Fibroblast of gingiva (primary cell): ENCODE measurements at regions not wholly inside any gene's neighbourhood (a gene's known extent, or its start where the extent isn't known, plus 50 kb on each side); places are given as distances from the start of the nearest gene placed in this dataset.

Experiments used
- DNase-seq: peaks from one replicate; pipeline ENCODE4 v3.0.0-alpha.2; 2011; ENCODE audit warnings: low read depth

GRCh38 chr7:16232273-16232672, 189.1 kb downstream of the CRPPA start:
- no peak for DNase-seq

- no peak for DNase-seq
Observed at GRCh38 chr7:16223963-16224707, 197.2 kb downstream of the CRPPA start.

DNA sequence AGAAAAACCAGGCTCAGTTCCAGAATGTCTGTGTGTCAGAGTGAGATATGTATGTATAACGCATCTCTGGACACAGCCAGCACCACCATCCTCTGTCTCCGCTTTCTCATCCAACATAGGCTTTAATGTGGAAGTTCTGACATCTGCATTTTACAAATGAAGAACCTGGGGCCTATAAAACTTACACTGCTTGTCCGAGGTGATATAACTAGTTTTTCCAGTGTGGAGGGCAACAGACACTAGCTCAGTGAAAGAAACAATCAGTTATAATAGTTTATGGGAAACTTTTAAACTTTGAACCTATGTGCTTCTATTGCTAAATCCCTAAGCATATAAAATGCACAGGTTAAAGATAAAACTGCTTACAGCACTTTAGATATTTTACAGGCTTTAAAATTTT, 208.7 kb downstream of the CRPPA start:
- DNase-seq: no peak

DNA sequence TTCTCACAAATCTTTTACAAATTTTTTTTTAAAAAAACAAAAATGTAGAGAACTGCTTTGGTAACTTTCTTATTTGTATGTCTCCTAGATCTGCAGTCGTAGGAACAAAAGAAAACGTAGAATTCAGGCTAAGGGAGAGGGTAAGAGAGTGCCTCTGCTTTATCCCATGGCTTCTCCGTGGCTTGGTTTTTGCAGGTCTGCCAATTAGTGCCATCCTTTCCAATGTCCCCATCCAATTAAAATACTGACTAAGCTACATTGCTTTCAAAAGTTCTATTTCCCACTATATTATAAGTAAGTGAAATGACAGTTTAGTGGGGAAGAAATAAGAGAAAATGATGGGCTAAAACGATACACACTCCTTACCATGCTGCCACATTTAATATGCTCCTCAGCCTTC, 209.3 kb downstream of the CRPPA start:
- DNase-seq: no peak

DNA sequence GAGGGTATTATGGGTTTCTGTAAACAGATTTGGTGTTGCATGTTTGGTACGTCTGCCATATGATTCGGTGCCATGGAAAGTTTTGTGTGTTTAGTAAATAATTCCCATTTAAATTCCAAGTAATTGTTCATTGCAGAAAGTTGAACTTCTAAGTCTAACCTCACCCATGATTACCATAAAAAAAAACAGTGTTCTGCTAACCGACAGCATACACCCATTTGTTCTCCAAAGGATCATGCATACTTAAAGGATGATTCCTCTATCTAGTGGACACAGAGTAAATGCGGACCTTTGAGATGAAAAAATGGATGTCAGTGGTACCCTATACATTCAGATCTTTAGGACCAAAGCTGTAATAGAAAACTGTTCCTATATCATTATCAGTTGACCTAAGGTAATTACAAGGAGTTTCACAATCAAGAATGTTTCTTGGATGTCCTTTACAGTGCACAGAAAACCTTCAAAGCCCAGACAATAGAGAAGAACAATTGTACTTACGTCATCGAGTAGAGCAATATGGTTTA, 209.9 kb downstream of the CRPPA start:
- DNase-seq: peak; percentile 39

GRCh38 chr7:16210171-16210570, 211.2 kb downstream of the CRPPA start:
- DNase-seq: no peak

DNA sequence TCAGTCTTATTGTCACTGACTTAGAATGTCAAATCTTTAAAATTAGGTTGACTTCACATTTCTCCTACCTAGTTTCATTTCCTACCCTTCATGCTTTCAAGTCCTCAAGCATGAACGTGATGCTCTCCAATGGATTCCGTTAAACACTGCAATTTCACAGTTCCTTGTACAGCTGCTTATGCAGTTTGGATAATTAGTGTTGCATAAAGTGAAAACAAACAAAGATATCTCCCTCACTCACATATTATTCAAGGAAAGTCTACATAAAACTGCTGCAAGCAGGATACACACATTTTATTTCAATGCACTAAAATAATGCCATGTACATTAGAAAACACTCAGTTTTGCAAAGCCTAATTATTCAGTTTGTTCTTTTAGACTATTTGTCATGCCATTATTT, 214.0 kb downstream of the CRPPA start:
- DNase-seq: no peak

DNA sequence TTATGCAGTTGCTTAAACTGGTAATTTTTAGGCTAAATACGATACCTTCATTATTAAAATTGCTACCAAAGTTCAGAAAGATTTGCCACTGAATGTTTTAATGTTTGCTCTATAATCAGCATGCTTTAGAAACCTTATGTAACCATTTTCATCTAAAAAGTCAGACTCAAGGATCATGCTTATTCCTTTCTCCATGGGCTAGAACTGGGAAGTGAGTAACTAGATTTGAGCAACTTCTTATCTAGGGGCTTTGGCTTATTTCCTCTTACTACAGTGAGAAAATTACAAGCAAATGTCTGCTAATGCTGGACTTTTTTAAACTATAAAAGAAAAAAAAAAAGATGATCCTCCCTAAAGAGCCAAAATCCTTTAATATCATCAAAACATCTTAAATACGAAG, 215.9 kb downstream of the CRPPA start:
- no peak for DNase-seq

- no peak for DNase-seq
Observed at GRCh38 chr7:16204953-16205352, 216.4 kb downstream of the CRPPA start.

DNA sequence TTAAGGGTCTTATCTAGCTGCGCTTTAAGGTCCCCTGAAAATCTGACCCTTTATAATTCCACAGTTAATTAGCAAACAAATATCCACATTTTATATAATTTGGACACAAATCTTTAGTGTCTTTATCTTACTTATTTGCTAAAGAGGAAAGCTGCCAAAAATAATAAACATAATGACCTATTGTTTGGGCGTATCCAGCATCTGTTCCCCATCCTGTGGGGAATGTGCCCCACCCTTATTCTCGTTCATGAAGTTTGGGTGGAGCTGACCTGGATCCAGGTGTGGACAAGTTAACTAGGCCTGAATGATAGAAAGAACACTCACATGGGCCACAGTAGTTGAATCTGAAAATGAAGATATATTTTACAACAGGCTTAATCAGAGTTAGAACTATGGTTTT, 218.3 kb downstream of the CRPPA start:
- DNase-seq: no peak

- DNase-seq: no peak
Observed at GRCh38 chr7:16202303-16202702, 219.0 kb downstream of the CRPPA start.

- DNase-seq: no peak
Observed at GRCh38 chr7:16200591-16200990, 220.7 kb downstream of the CRPPA start.

DNA sequence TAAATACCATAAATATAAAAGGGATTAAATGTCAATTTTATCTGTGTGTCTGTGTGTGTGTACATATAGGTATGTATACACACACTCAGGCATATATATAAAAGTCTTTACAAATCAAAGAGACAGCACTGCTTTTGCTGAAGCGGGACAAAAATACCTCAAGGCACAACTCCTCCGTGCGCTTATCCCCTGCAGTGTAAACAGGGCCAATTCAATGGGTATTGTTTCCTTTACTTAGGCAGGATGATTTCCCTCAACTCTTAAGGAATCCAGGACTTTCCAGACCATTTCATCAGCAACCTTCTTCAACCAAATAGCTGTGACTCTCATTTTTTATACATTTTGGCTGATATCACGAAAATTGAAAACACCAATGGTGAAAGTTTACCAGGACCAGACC, 227.7 kb downstream of the CRPPA start:
- DNase-seq: no peak

- peak; percentile 95 for DNase-seq
Observed at GRCh38 chr7:16189026-16189715, 232.2 kb downstream of the CRPPA start.

- DNase-seq: peak; percentile 54
Observed at GRCh38 chr7:16187131-16187530, 234.2 kb downstream of the CRPPA start.

DNA sequence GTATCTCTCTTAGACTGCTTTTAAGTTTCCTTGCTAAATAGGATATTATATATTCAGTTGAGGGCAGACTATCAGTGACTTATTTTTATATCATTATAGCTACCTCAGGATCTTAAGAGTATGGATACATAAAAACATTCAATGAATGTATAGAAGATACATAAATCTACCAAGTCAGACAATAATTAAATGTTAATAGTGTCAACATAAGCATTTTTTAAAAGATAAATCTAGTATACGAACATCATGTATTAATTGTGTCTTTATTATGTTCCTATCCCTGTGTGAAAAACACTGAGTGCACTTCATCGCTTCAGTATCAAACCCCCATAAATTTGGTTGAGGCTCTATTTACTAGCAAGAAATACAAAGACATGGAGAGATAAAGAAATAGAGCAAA, 242.8 kb downstream of the CRPPA start:
- DNase-seq: no peak

DNA sequence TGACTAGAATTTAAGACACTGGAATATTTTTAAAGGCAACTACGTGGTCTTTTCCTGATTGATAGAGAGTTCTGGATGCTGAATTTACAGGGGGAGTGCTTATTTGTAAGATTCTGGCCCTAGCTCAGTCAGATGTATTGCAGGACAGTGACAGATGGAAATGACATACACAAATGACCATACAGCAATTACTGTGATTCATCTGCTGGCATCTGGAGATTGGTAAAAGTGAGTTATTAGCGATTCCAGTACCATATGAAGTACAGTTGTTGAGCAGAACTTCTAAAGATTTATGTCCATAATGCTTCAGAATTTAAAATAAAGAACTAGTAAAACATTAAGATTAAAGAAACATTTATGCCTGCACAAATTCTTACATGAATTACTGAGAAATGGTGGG, 243.2 kb downstream of the CRPPA start:
- no peak for DNase-seq

GRCh38 chr7:16174253-16174652, 247.1 kb downstream of the CRPPA start:
- no peak for DNase-seq

GRCh38 chr7:16172366-16172765, 249.0 kb downstream of the CRPPA start:
- no peak for DNase-seq

- no peak for DNase-seq
Observed at GRCh38 chr7:16171928-16172327, 249.4 kb downstream of the CRPPA start.

GRCh38 chr7:16170671-16171070, 250.7 kb downstream of the CRPPA start:
- DNase-seq: no peak

- no peak for DNase-seq
Observed at GRCh38 chr7:16169537-16169936, 251.8 kb downstream of the CRPPA start.

DNA sequence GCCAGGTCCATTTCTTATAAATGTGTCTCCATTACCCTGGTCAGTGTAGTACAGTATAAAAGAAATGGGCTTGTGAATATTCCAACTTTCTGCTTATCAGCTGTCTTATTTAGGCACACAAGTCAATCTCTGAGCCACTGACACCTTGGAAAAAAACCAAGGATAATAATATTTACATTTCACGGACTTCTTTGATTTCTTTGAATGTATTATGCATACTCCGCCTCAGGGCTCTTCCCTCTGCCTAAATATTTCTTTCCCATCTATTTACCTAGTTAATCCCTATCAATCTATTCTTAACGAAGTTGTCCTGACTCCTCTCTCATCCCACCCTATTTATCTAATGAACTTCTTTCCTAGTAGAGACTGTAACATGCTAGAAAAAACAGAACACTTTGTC, 253.8 kb downstream of the CRPPA start:
- no peak for DNase-seq

DNA sequence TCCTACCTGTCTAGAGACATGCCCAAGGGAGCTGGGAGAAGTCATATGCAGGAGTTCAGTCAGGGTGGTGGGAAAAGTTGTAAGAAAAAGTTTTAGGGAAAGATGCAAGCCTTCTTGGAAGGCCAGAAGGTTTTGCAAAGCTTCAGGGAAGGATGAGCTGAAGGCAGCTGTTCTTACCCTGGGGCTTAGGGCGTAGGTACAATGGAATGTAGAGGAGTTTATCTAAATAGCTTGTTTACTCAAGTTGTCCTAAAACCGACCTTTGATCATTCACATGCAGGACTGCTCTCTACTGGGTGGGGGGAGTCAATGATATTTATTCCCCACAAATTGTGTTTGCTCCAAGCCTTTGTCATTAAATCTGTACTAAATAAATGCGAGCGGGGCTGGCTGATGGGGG, 277.0 kb downstream of the CRPPA start:
- DNase-seq: no peak
